ENCODE measurements at regions not wholly inside any gene's neighbourhood (a gene's known extent, or its start where the extent isn't known, plus 50 kb on each side); places are given as distances from the start of the nearest gene placed in this dataset.

DNA sequence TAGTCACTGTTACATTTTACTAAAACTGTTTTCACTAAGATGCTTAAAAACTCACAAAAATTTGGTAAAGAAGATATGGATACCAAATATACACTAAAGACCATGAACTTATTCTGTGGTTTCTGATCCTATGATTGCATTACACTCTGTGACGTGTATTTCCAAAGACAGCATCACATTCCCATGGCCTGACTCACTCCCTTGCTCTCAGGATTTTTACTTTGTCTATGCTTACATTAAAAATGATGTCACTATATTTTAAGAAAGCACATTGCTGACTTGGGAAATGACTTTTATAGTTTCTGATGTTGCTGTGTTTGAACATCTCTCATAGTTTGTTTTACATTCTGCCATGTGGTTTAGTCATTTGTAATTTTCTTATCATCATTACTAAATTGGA, 327.9 kb upstream of the MAGEB18 start:
- no peaks in the 10 kb centered on the region for H4K20me1 ChIP-seq (ENCODE audit: control insufficient read depth, insufficient read depth)
- H3K4me1 ChIP-seq (ENCODE audit: control insufficient read depth, insufficient read depth, low read length): no peaks in the 10 kb centered on the region
- no TSS peak for BruUV-seq (replicated peaks)
- TF ChIP-seq, protein P1, sequence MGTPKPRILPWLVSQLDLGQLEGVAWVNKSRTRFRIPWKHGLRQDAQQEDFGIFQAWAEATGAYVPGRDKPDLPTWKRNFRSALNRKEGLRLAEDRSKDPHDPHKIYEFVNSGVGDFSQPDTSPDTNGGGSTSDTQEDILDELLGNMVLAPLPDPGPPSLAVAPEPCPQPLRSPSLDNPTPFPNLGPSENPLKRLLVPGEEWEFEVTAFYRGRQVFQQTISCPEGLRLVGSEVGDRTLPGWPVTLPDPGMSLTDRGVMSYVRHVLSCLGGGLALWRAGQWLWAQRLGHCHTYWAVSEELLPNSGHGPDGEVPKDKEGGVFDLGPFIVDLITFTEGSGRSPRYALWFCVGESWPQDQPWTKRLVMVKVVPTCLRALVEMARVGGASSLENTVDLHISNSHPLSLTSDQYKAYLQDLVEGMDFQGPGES (IDR thresholded peaks at IDR 0.05): no peak
- no peak for TF ChIP-seq RBBP5 (conservative IDR thresholded peaks at IDR 0.05)
- TF ChIP-seq, protein P2, sequence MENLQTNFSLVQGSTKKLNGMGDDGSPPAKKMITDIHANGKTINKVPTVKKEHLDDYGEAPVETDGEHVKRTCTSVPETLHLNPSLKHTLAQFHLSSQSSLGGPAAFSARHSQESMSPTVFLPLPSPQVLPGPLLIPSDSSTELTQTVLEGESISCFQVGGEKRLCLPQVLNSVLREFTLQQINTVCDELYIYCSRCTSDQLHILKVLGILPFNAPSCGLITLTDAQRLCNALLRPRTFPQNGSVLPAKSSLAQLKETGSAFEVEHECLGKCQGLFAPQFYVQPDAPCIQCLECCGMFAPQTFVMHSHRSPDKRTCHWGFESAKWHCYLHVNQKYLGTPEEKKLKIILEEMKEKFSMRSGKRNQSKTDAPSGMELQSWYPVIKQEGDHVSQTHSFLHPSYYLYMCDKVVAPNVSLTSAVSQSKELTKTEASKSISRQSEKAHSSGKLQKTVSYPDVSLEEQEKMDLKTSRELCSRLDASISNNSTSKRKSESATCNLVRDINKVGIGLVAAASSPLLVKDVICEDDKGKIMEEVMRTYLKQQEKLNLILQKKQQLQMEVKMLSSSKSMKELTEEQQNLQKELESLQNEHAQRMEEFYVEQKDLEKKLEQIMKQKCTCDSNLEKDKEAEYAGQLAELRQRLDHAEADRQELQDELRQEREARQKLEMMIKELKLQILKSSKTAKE (IDR thresholded peaks at IDR 0.05; ENCODE audit: low read depth, poor library complexity, severe bottlenecking): no peak
- TF ChIP-seq TCF7 (IDR thresholded peaks at IDR 0.05; ENCODE audit: borderline replicate concordance): no peak
- FAIRE-seq: no peak
- no peak for DNase-seq (ENCODE audit: low read depth, low spot score)
- H3K27ac ChIP-seq (ENCODE audit: control insufficient read depth, insufficient read depth): no peak overlapping the region
- no peaks in the 10 kb centered on the region for H3K36me3 ChIP-seq (ENCODE audit: control insufficient read depth in 2 of 2, insufficient read depth in 2 of 2, low read length in 1 of 2)
- H3K4me3 ChIP-seq: no peak overlapping the region
- no peak overlapping the region for H3K9ac ChIP-seq (ENCODE audit: control insufficient read depth, insufficient read depth, low read length)
- ChIA-PET RAD21 (ENCODE audit: unreplicated experiment) (no interaction called here), POLR2A (no interaction called here), CTCF (no interaction called here), SMC1A (ENCODE audit: uncharacterized antibody, unreplicated experiment) (no interaction called here)
- intact Hi-C loops (cut with micrococcal nuclease; ENCODE audit: unreplicated experiment): no loop called here
- H2AFZ ChIP-seq (ENCODE audit: control insufficient read depth, low read depth, low read length): no peak overlapping the region
- no peaks in the 10 kb centered on the region for H3K27me3 ChIP-seq (replicated peaks in 1 of 2; ENCODE audit: control insufficient read depth in 2 of 2, insufficient read depth in 2 of 2, low read length in 1 of 2)
- in situ Hi-C loops (cut with MboI): no loop called here
- 0% methylated on average over 1 of the region's 1 CpG for WGBS (ENCODE audit: insufficient coverage, insufficient replicate concordance, low lambda C conversion rate, missing lambda C conversion rate)
- no peak overlapping the region for H3K4me2 ChIP-seq (ENCODE audit: control insufficient read depth, insufficient read depth)
- H3K9me3 ChIP-seq (replicated peaks; ENCODE audit: control insufficient read depth, insufficient read depth, low read length): no peaks in the 10 kb centered on the region
- no peak for ATAC-seq
- no peaks in the 10 kb centered on the region for H3K79me2 ChIP-seq (ENCODE audit: control insufficient read depth, insufficient read depth, low read length)

DNA sequence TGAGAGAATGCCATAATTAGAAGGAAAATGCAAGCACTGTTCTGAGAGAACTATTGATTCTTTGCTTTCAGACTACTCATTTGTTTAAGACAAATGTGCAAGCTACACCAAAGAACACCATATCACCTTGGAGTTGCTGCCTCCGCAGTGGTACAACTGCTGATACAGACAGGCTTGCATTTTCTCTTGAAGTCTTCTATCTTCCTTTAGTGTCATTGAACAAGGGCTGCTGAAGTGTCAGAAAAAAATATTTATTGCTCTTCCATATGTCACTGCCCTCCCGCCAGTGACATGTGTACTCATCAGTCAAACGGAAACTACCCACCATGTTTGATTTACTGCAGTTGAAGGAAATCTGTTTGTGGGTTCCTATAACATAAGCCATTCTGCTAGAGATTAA, 318.3 kb upstream of the MAGEB18 start:
- H3K79me2 ChIP-seq (ENCODE audit: control insufficient read depth, insufficient read depth, low read length): no peaks in the 10 kb centered on the region
- no peak overlapping the region for H3K4me2 ChIP-seq (ENCODE audit: control insufficient read depth, insufficient read depth)
- no peak for DNase-seq (ENCODE audit: low read depth, low spot score)
- WGBS (ENCODE audit: insufficient coverage, insufficient replicate concordance, low lambda C conversion rate, missing lambda C conversion rate): 58% methylated on average over 3 of the region's 3 CpGs
- H3K36me3 ChIP-seq (ENCODE audit: control insufficient read depth in 2 of 2, insufficient read depth in 2 of 2, low read length in 1 of 2): no peaks in the 10 kb centered on the region
- no peaks in the 10 kb centered on the region for H3K27me3 ChIP-seq (replicated peaks in 1 of 2; ENCODE audit: control insufficient read depth in 2 of 2, insufficient read depth in 2 of 2, low read length in 1 of 2)
- in situ Hi-C loops (cut with MboI) (no loop called here), intact Hi-C loops (cut with micrococcal nuclease; ENCODE audit: unreplicated experiment) (no loop called here)
- no peaks in the 10 kb centered on the region for H3K4me1 ChIP-seq (ENCODE audit: control insufficient read depth, insufficient read depth, low read length)
- no peak overlapping the region for H3K27ac ChIP-seq (ENCODE audit: control insufficient read depth, insufficient read depth)
- FAIRE-seq: no peak
- no peak overlapping the region for H3K4me3 ChIP-seq
- no peak overlapping the region for H2AFZ ChIP-seq (ENCODE audit: control insufficient read depth, low read depth, low read length)
- no TSS peak for BruUV-seq (replicated peaks)
- no peak overlapping the region for H3K9ac ChIP-seq (ENCODE audit: control insufficient read depth, insufficient read depth, low read length)
- no peaks in the 10 kb centered on the region for H3K9me3 ChIP-seq (replicated peaks; ENCODE audit: control insufficient read depth, insufficient read depth, low read length)
- H4K20me1 ChIP-seq (ENCODE audit: control insufficient read depth, insufficient read depth): no peaks in the 10 kb centered on the region
- ChIA-PET SMC1A (ENCODE audit: uncharacterized antibody, unreplicated experiment) (interaction anchor here (0.6 kb wide), 1 partner anchor 557 kb away, joined by 3 read pairs; no protein-coding TSS in a partner anchor), CTCF (no interaction called here), POLR2A (no interaction called here), RAD21 (ENCODE audit: unreplicated experiment) (no interaction called here)
- ATAC-seq: no peak
- TF ChIP-seq, protein P3, sequence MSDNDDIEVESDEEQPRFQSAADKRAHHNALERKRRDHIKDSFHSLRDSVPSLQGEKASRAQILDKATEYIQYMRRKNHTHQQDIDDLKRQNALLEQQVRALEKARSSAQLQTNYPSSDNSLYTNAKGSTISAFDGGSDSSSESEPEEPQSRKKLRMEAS (IDR thresholded peaks at IDR 0.05; ENCODE audit: low read depth, low read length): no peak
- no peak for TF ChIP-seq BACH1 (IDR thresholded peaks at IDR 0.05; ENCODE audit: borderline replicate concordance)
- no peak for TF ChIP-seq CEBPB (IDR thresholded peaks at IDR 0.05; ENCODE audit: borderline replicate concordance in 1 of 2, low read depth in 2 of 2, low read length in 2 of 2)
- TF ChIP-seq SREBF1 (IDR thresholded peaks at IDR 0.05; ENCODE audit: low read length): no peak
- TF ChIP-seq GATAD2B (conservative IDR thresholded peaks at IDR 0.05; ENCODE audit: low read depth): no peak
- TF ChIP-seq TCF3 (IDR thresholded peaks at IDR 0.05; ENCODE audit: borderline replicate concordance, insufficient read depth, low read depth, low read length): no peak
- no peak for TF ChIP-seq WRNIP1 (IDR thresholded peaks at IDR 0.05; ENCODE audit: borderline replicate concordance, low read depth, low read length)
- TF ChIP-seq, protein P4, sequence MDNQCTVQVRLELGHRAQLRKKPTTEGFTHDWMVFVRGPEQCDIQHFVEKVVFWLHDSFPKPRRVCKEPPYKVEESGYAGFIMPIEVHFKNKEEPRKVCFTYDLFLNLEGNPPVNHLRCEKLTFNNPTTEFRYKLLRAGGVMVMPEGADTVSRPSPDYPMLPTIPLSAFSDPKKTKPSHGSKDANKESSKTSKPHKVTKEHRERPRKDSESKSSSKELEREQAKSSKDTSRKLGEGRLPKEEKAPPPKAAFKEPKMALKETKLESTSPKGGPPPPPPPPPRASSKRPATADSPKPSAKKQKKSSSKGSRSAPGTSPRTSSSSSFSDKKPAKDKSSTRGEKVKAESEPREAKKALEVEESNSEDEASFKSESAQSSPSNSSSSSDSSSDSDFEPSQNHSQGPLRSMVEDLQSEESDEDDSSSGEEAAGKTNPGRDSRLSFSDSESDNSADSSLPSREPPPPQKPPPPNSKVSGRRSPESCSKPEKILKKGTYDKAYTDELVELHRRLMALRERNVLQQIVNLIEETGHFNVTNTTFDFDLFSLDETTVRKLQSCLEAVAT (IDR thresholded peaks at IDR 0.05): no peak
- TF ChIP-seq, protein P5, sequence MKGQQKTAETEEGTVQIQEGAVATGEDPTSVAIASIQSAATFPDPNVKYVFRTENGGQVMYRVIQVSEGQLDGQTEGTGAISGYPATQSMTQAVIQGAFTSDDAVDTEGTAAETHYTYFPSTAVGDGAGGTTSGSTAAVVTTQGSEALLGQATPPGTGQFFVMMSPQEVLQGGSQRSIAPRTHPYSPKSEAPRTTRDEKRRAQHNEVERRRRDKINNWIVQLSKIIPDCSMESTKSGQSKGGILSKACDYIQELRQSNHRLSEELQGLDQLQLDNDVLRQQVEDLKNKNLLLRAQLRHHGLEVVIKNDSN (IDR thresholded peaks at IDR 0.05; ENCODE audit: borderline replicate concordance, extremely low read length, insufficient read depth, low read depth, low read length): no peak
